ENCODE measurements at regions not wholly inside any gene's neighbourhood (a gene's known extent, or its start where the extent isn't known, plus 50 kb on each side); places are given as distances from the start of the nearest gene placed in this dataset.

DNA sequence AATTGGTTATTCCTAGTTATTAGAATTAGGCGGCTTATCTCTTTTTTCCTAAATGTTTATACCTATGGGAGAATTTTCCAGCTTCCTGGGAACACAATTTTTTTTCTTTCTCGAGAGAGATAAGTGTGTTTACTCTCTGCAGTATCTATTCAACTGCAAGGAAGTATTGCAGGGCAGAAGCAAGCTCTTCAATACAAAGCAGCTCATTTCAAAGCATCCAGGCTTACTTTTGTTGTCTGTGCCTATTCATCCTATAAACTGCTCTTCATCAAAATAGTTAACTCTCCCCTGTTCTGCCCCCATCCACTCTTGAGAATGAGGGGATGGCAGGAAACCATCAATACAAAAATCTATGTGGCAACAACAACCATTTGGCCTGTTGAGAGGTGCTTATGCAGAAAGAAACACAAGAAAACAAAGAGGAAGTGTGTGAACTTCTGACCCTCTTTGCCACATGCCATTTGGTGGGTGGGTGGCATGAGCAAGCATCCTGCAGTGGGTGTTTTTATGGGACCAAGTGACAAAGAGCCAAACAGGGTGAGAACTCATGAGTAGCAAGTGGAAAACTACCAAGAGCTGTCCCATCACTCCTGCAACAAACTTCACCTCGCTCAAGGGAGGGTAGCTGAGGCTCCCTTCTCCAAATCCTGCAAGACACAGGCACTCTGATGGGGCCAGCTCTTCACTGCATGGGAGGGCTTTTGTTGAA is 50.6 kb upstream of the MRPS6 start:
- peak; percentile 62 for DNase-seq (ENCODE audit: low read depth)

DNA sequence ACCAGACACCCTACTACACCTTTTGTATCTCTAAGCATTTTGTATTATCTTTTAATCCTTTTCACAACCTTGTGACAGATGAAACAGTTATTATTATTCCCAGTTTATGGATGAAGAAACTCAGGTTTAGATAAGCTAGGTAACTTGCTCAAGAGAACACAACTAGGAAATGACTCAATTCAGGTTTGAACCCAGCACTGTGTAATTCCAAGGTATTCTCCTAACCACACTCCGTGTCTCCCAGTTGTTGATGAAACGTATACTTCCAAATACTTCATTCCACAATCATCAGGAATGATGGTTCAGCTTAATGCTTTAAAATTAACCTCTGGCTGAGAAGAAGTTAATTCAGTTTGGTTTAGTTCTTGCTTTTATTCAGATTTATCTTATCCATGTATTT is 51.7 kb upstream of the MRPS6 start:
- DNase-seq (ENCODE audit: low read depth), result no peak

DNA sequence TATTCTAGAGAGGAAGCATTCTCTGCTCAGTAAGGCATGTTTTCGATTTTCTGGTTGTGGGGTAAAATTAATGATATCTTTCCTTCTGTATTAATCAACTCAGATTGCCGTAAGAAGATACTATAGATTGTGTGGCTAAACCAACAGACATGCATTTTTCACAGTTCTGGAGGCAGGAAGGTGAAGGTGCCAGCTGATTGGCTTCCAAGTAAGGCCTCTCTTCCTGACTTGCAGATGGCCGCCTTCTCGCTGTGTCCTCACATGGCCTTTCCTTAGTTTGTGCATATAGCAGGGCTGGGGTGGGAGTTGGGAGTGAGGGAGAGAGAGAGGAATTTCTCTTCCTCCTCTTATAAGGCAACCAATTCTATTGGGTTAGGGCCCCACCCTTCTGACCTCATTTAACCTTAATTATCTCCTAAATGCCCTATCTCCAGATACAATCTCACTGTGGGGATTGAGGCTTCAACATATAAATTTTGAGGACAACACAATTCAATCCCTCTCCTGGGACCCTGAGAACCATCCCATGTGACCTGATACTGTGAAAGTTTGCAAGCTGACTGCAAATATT is 52.3 kb upstream of the MRPS6 start:
- DNase-seq (ENCODE audit: low read depth), result no peak

DNA sequence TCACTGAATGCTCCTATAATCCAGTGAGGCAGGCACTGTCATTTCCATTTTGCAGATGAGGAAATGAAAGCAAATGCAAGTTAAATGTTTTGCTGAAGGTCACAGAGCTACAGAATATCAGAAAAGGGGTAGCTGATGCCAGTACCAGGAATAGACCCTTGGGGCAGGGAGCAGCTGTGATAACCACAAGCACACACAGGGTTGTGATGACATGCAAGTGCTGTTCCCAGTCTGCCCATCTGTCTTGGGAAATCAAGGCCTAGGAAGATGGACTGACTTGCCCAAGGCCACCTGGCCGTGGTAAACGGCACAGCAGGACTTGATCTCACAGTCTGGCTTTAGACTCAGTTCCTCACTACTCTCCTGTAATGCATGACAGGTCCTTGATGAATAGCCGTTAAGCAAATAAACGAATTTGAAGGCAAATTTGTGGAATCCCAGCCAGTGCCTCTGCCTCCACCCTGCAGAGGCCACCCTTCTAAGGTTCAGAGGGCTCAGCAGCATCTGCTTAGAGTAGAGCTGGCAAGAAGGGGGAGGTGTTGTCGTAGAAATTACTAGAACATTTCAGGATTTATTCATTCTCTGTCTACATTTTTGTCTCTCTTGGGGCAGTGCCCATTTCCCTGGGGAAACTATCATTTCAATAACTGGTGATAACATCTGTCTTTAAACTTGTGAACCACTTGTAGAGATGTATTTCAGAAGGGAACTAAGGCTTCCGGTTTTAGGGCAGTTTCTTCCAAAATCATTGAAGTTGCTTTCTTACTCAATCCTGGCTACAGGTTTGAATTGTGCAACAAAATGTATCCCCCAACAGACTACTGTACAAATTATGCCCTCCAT is 53.2 kb upstream of the MRPS6 start:
- peak; percentile 99 for DNase-seq (ENCODE audit: low read depth)

DNA sequence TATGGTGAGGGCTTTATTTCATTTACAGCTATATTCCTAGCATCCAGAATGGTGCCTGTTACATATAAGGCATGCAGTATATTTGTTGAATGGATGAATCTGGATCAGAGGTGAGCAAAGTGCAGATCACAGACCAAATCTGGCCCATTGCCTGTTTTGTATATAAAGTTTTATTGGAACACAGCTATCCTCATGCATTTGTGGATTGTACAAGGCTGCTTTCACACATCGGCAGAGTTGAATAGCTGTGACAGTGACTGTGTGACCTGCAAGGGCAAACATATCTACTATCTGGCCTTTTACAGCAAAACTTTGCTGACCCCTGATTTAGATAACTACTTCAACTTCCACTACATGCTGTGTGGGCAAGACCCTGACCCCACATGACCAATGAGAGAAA is 54.0 kb upstream of the MRPS6 start:
- DNase-seq (ENCODE audit: low read depth), result no peak

DNA sequence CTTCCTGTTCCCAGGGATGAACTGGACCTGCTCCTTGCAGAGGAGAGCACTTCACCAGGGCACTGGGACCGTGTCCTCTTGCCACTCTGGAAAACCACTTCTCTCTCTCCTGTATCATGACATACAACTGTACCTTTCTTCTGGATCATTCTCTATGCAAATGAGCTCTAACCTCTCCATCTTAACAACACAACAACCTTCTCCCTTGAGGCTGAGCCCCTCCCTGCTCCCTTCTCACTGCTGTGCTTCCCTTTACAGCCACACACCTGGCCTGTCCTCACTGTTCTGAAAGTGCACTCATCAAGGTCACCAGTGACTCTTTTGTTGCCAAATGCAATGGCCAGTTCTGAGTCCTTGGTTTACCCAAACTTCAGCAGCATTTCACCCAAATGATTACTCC is 54.5 kb upstream of the MRPS6 start:
- DNase-seq (ENCODE audit: low read depth), result no peak

DNA sequence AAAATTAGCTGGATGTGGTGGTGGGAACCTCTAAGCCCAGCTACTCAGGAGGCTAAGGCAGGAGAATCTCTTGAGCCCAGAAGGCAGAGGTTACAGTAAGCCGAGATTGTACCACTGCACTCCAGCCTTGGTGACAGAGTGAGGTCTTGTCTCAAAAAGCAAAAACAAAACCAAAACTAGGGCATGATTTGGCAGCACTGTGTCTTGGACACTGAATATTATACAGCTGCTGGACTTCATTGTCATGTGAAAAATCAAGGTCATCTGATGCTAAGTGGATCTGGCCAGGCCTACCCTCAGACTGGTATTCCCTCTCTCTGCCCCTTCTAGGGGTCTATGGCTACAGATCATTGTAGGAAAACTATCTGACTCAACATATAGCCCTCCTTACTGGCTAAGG is 55.2 kb upstream of the MRPS6 start:
- DNase-seq (ENCODE audit: low read depth), result peak; percentile 34

DNA sequence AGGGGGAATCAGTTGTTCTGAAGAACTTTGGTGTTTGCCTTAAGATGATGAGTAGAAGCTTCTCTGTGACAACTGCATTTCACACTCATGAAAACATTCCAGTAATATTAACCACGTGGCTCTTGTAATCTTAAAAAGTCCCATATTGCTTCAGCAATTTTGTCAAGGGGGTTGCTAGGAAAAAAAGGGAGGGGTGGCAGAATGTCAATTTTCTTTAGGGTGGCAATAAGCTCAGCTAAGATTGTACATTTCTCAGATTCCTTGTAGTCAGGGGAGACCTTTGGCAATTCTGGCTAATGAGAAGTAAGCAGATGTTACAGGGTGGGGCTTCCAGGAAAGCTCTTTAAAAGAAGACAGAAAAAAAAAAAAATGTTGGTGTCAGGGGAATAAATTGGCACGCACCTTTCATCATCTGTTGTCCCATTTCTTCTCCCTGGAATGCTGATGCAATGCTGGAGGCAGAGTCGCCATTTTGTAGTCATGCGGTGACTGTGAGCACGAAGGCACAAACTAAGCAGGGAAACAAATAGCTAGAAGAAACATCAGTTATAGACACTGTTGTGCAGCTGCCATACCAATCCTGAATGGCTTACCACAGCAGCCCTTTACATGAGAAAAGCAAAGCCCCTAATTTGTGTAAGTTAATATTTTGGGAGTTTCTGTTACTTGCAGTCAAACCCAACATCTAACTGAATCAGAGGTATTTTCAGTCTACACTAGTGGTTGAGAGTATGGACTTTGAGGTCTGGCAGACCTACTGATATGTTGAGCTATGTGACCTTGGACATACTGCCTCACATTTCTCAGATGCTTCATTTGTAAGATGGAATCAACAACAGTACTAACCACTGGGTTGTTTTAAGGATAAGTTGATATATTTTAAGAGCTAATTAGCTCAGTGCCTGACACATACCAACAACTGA is 56.1 kb upstream of the MRPS6 start:
- DNase-seq (ENCODE audit: low read depth), result peak; percentile 81

DNA sequence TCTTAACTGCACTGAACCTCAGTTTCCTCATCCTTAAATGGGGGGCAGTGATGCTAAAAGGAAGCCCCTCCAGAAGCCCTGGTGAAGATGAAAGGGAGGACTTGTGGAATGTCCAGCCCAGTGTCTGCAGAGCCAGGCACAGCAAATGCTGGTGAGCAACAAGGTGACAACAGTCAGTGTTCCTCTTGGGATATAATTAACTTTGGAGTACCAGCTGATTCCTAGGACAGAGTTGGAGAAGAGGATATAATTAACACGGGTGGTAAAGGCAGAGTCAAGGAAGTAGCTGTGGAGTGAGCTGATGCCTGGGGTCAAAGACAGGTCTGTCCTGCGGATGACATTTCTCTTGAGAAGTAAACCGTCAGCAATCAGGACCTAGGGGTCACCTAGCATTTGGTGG is 60.7 kb upstream of the MRPS6 start:
- no peak for DNase-seq (ENCODE audit: low read depth)

DNA sequence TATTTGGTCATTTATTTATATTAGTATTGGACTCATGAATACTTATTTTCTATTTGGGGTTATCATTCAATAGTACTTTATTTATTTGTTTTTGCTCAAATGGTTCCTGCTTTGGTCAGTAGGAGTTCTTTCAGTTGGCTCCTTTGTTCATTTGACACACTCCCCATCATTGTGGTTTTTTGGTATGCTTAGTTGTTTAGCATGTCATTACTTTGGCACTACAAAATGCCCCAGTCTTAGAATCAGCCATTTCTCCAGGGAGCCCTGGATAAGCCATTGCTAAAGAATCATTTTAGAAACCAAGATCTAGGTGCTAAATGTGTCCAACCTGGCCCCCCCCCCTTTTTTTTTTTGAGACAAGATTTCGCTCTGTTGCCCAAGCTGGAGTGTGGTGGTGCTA is 61.7 kb upstream of the MRPS6 start:
- DNase-seq (ENCODE audit: low read depth), result no peak

DNA sequence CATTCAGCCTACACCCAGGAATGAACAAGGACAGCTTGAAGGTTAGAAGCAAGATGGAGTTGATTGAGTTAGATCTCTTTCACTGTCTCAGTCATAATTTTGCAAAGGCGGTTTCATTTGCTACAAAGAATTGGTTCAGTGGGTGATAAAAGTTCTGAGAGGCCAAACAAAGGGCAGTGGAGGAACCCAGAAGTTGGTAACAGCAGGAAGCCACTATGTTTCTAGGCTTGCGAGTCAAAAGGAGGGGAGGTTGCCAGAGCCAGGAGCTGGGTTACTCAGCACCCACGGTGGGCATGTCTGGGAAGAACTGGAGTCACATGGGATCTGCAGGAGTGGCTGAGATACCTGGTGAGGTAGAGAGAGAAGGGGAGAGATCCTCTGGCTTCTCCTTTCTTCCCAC is 64.2 kb upstream of the MRPS6 start:
- no peak for DNase-seq (ENCODE audit: low read depth)

DNA sequence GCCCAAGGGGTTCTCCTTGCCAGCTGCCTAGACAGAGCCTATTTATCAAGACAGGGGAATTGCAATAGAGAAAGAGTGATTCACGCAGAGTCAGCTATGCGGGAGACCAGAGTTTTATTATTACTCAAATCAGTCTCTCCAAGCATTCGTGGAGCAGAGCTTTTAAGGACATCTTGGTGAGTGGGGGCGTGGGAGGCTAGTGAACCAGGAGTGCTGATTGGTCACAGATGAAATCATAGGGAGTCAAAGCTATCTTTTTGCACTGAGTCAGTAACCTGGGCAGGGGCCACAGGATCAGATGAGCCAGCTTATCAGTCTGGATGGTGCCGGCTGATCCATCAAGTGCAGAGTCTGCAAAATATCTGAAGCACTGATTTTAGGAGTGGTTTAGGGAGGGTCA is 64.8 kb upstream of the MRPS6 start:
- no peak for DNase-seq (ENCODE audit: low read depth)

DNA sequence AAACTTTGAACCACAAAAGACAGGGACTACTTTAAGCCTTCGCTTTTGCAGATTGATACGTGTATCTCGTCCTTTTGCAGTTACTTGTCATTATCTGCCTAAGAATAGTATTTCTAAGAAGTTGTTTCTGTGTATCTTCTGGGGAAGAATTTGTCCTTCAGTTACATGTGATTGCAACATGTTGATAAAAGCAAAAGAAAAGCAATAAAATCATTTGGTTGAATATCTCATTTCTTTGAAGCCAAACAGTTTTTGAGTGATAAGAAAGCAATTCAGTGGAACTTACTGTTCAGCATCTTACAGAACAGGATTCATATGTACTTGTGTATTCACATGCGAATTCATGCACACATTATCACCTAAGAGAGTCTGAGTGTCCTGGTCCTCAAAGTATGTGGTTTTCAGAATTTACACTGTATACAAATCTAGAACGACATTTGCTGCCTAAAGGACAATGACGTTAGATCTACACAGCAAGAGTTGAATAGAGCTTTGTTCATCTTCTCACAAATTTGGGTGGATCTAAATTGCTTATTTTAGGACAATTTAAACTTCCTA is 66.7 kb upstream of the MRPS6 start:
- no peak for DNase-seq (ENCODE audit: low read depth)

DNA sequence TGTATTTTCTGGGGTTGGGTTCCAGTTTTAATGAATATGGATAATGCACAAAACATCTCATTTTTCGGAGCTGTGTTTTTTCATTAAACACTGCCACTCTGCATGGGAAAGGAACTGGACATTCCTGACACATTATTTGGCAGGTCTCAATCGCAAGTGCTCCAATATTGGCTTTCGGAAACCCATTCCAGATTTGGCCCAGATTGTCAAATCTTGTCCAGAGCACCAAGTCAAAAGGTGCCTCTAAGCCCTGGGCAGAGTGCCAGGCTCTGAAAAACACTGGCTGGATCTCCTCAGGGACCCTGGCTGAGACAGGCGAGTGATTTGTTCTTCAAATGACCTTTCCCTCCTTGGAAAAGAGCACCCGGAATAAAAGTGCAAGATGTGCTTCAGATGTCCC is 68.4 kb upstream of the MRPS6 start:
- no peak for DNase-seq (ENCODE audit: low read depth)

DNA sequence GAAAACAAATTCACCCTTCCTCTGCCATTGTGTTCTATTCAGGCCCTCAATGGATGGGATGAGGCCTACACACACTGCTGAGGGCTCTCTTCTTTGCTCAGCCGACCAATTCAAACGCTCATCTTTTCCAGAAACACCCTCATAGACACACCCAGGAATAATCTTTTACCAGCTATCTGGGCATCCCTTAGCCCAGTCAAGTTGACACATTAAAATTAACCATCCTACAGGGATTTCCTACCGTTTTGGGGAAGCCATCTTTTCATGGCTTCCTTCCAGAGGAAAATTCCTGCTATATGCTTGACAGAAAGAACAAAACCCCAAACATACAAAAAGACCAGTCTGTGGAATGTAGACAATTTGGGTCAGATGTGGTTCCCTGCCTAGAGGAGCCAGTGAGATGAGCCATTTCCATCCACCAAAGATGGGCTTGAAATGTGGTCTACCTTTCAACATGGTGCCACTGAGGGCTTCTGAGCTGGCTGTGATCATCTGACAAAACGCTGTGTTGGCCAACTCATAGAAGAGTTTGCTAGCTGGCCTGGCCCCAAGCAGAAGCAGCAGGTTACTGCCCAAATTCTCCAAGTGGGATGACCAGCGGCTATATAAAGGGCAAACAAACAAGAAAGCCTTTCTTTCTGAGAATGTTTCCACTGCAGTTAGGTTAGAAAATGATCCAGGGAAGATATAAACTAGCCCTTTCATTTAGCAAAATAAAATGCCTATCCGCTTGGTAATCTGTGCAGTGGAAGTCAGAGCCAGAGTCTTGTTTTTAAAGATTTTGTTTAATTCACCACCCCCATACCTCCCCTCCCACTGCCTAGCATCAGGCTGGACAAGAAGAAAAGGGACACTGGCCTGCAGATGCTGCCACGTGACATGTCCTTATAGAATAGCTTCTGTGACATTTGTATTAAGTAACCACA is 69.1 kb upstream of the MRPS6 start:
- no peak for DNase-seq (ENCODE audit: low read depth)

DNA sequence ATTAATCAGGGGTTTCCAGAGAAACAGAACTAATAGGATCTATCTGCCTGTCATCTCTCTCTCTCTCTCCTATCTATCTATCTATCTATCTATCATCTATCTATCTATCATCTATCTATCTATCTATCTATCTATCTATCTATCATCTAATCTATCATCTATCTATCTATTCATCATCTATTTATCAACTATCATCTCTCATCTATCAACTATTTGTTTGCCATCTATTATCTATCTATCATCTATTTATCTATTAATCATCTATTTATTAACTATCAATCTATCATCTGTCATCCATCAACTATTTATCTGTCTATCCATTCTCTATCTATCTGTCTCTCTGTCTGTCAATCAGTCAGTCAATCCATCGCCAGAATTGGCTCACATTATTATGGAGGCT is 70.0 kb upstream of the MRPS6 start:
- no peak for DNase-seq (ENCODE audit: low read depth)

DNA sequence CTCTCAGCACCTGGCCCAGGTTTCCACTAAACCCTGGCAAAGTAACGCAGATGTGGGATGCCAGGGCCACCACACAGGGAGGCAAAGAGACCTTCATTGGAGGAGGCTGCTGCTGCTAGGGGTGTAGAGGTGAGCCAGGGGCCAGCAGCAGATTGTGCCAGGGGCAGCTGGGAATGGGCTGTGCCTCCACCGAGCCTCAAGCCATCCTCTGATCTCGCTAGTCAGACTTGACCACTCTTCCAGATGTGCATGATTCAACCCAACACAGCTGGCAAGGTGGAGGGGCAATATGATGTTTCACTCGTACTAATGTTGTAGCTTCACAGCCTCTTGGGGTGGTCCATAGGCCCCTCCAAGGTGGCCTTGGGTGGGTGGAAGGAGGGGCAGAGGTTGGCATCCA is 73.0 kb upstream of the MRPS6 start:
- DNase-seq (ENCODE audit: low read depth), result no peak

DNA sequence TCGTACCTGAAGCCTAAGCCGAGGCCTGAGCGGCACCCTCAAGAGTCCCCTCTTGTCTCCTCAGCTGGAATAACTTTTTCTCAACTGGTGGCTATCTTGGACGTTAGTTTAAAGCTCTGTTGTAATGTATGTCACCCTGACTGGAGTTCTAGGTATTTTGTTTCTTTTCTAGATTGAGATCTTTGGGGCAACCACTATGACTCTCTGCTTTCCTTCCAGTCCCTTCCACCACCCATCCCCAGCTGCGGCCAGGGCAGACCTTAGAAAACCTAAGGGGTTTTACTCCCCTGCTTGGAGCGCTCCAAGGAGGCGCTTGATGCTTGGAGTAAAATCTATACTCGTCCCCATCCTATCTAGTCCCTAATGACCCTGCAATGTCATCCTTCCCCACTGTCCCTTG is 74.6 kb upstream of the MRPS6 start:
- DNase-seq (ENCODE audit: low read depth), result no peak

DNA sequence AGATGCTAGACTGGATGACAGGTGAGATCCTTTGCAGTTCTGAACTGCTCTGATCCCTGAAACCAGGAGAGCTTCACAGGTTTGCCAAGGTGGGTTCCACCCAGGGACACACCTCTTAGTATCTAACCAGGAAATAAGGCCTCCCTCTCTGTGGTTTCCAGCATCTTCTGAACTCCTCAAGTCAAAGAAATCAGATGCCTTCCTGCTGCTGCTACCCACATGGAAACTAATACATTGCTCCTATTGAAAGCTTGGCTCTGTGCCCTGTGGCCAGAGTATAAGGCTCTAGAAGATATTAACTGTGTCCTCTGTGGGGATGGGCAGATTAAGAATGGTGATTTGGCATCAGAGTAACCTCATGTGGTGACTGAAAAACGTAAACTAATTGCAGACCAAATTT is 75.0 kb upstream of the MRPS6 start:
- DNase-seq (ENCODE audit: low read depth), result peak; percentile 62

DNA sequence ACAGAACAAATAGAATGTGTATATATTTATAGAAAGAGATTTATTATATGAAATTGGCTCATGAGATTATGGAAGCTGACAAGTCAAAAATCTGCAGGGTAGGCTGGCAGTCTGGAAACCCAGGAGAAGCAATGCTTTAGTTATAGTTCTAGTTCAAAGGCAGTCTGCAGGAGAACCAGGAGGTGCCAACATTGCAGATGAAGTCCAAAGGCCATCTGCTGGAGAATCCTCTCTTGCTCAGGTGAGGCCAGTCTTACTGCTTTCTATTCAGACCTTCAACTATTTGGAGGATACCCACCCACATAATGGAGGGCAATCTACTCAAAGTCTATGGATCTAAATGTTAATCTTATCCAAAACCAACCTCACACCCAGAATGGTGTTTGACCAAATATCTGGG is 75.9 kb upstream of the MRPS6 start:
- no peak for DNase-seq (ENCODE audit: low read depth)

Data from myocyte (in vitro differentiated cells).